HepG2 (cell line): ENCODE measurements at regions not wholly inside any gene's neighbourhood (a gene's known extent, or its start where the extent isn't known, plus 50 kb on each side); places are given as distances from the start of the nearest gene placed in this dataset.

ENCODE experiments used
- ATAC-seq: fragments of 200-7000 bp; cut with Tn5 transposase; 3 replicates; pipeline ENCODE4 v1.9.1; 2020; ENCODE audit warnings: mild to moderate bottlenecking, moderate library complexity
- BruUV-seq: library from RNA; stranded (reverse); fragments of 400-500 nt; replicated peaks from 2 replicates; lab custom pipeline; 2021; lab: Mats Ljungman, UMichigan
- CTCF ChIA-PET: fragments of 300-600 bp; formaldehyde crosslinking; extraction: SDS; loops from one replicate; lab custom pipeline; 2021; ENCODE audit warnings: low total read pairs, inconsistent platforms, low intra/inter-chr PET ratio; lab: Yijun Ruan, JAX
- POLR2A ChIA-PET: fragments of 350-600 bp; sonication (Branson Sonifier 250); formaldehyde crosslinking; loops from one replicate; lab custom pipeline; 2020; ENCODE audit warnings: antibody characterized with exemption, inconsistent platforms; lab: Yijun Ruan, JAX
- DNase-seq: peaks from one replicate; pipeline ENCODE4 v3.0.0-alpha.2; 2015; ENCODE audit warnings: low spot score
- FAIRE-seq: peaks from 3 replicates; lab custom pipeline; 2011; peaks lifted over from hg19 to GRCh38; lab: Jason Lieb, UNC
- H2AFZ ChIP-seq: one replicate; pipeline ENCODE4 v1.6.1; 2011; ENCODE audit warnings: low read length, inconsistent platforms
- H3K27ac ChIP-seq: fragments of 300-600 bp; 3 replicates; pipeline ENCODE4 v1.8.0; 2011; ENCODE audit warnings: mixed run types, mild to moderate bottlenecking, mixed read lengths, low read length, inconsistent platforms; ENCODE audit not compliant: insufficient read depth; ENCODE audit errors: extremely low read length
- H3K27me3 ChIP-seq, 2 experiments: fragments of 200-600 bp in 1 of 2; 2 replicates in 1 of 2; 3 replicates in 1 of 2; pipeline versions ENCODE4 v1.6.0 to v1.8.0; 2011; ENCODE audit warnings: low read length in 2 of 2, mild to moderate bottlenecking in 2 of 2, moderate library complexity in 2 of 2, inconsistent platforms in 1 of 2; ENCODE audit not compliant: insufficient read depth in 2 of 2, control insufficient read depth in 1 of 2
- H3K36me3 ChIP-seq, 2 experiments: fragments of 200-600 bp in 1 of 2; replicated peaks in 1 of 2; 2 replicates in 1 of 2; 3 replicates in 1 of 2; pipeline versions ENCODE4 v1.5.1 to v1.8.0; 2011; ENCODE audit warnings: low read length in 2 of 2, inconsistent platforms in 1 of 2; ENCODE audit not compliant: insufficient read depth in 2 of 2, control insufficient read depth in 1 of 2
- H3K4me1 ChIP-seq: 2 replicates; pipeline ENCODE4 v1.5.1; 2012; ENCODE audit warnings: low read length, inconsistent platforms; ENCODE audit not compliant: insufficient read depth
- H3K4me2 ChIP-seq: 2 replicates; pipeline ENCODE4 v1.6.0; 2011; ENCODE audit warnings: low read depth, low read length, inconsistent platforms
- H3K4me3 ChIP-seq, 3 experiments: fragments of 200-600 bp in 1 of 3; sonication (generic), shearing (Covaris generic) in 1 of 3; replicated peaks in 1 of 3; 2 replicates each; pipeline ENCODE4 v1.5.1; 2011 to 2016; ENCODE audit warnings: low read length in 3 of 3, inconsistent platforms in 2 of 3, low read depth in 2 of 3, mild to moderate bottlenecking in 2 of 3, control low read depth in 1 of 3, mixed read lengths in 1 of 3; ENCODE audit not compliant: insufficient read depth in 1 of 3
- H3K79me2 ChIP-seq: one replicate; pipeline ENCODE4 v1.6.1; 2011; ENCODE audit warnings: low read length, inconsistent platforms; ENCODE audit not compliant: insufficient read depth
- H3K9ac ChIP-seq: 2 replicates; pipeline ENCODE4 v1.6.0; 2011; ENCODE audit warnings: mild to moderate bottlenecking, low read depth, low read length, inconsistent platforms; ENCODE audit not compliant: insufficient read depth
- H3K9me3 ChIP-seq: 2 replicates; pipeline ENCODE4 v1.5.1; 2012; ENCODE audit warnings: mild to moderate bottlenecking, low read length
- H4K20me1 ChIP-seq: 2 replicates; pipeline ENCODE4 v1.6.0; 2011; ENCODE audit warnings: inconsistent platforms, mild to moderate bottlenecking, low read length, moderate library complexity; ENCODE audit not compliant: insufficient read depth
- ARID2 ChIP-seq: sonication (generic); formaldehyde crosslinking; IDR thresholded peaks from 2 replicates; pipeline ENCODE4 v1.8.1; 2022; ENCODE audit warnings: mild to moderate bottlenecking, missing genetic modification reagents, borderline replicate concordance
- BHLHE40 ChIP-seq: IDR thresholded peaks from 2 replicates; pipeline ENCODE4 v1.6.1; 2011; ENCODE audit warnings: low read length, improper control_type of control experiment
- NBN ChIP-seq: fragments of 450-650 bp; conservative IDR thresholded peaks from 2 replicates; pipeline ENCODE4 v1.6.1; 2017
- POLR2AphosphoS2 ChIP-seq: IDR thresholded peaks from 2 replicates; pipeline ENCODE4 v1.6.1; 2011; ENCODE audit warnings: low read depth, low read length, improper control_type of control experiment
- ZNF234 ChIP-seq: sonication (generic); formaldehyde crosslinking; conservative IDR thresholded peaks from 2 replicates; pipeline ENCODE4 v1.5.1; 2020; ENCODE audit warnings: mild to moderate bottlenecking, missing genetic modification reagents
- ZNF3 ChIP-seq: IDR thresholded peaks from 2 replicates; pipeline ENCODE4 v1.7.0; 2017; ENCODE audit warnings: inconsistent platforms
- ZNF460 ChIP-seq: sonication (generic); formaldehyde crosslinking; IDR thresholded peaks from 2 replicates; pipeline ENCODE4 v1.5.1; 2020; ENCODE audit warnings: missing genetic modification reagents, mild to moderate bottlenecking, borderline replicate concordance
- ZNF503 ChIP-seq: sonication (generic); formaldehyde crosslinking; IDR thresholded peaks from 2 replicates; pipeline ENCODE4 v1.4.0; 2020; ENCODE audit warnings: missing genetic modification reagents
- ZNF550 ChIP-seq: sonication (generic); formaldehyde crosslinking; IDR thresholded peaks from 2 replicates; pipeline ENCODE4 v1.4.0; 2020; ENCODE audit warnings: mild to moderate bottlenecking, missing genetic modification reagents, borderline replicate concordance
- ZNF563 ChIP-seq: sonication (generic); formaldehyde crosslinking; IDR thresholded peaks from 2 replicates; pipeline ENCODE4 v1.8.0; 2022; ENCODE audit warnings: mild to moderate bottlenecking, moderate library complexity, missing genetic modification reagents
- ZNF704 ChIP-seq: sonication (generic); formaldehyde crosslinking; IDR thresholded peaks from 2 replicates; pipeline ENCODE4 v1.8.1; 2023; ENCODE audit warnings: mild to moderate bottlenecking, inconsistent platforms, moderate library complexity, missing genetic modification reagents, borderline replicate concordance
- WGBS: methylation state at CpG from one replicate; pipeline ENCODE4 v1.1.6; 2017; ENCODE audit warnings: low lambda C conversion rate; 5-methylcytosine and 5-hydroxymethylcytosine counted together
- in situ Hi-C: cut with HindIII; loops from 2 replicates; pipeline ENCODE4 v1.10.0; 2017; ENCODE audit warnings: low pct_unique_long_range_greater_than_20kb; ENCODE audit not compliant: extremely low pct_ligation_motif_present
- intact Hi-C: fragments of 100-400 bp; cut with micrococcal nuclease; formaldehyde crosslinking; loops from one replicate; pipeline ENCODE4 v1.10.0; 2022; ENCODE audit not compliant: unreplicated experiment

- no peak overlapping the region for H3K4me2 ChIP-seq
- no peaks in the 10 kb centered on the region for H3K79me2 ChIP-seq
- no peaks in the 10 kb centered on the region for H3K4me1 ChIP-seq
- in situ Hi-C loops (no loop called here), intact Hi-C loops (no loop called here)
- ChIA-PET POLR2A (no interaction called here), CTCF (no interaction called here)
- H4K20me1 ChIP-seq = no peaks in the 10 kb centered on the region
- 23% methylated on average over 4 of the region's 4 CpGs for WGBS
- H3K27ac ChIP-seq = no peak overlapping the region
- FAIRE-seq (no peak), DNase-seq (no peak), ATAC-seq (no peak)
- no peak overlapping the region for H3K9ac ChIP-seq
- H3K9me3 ChIP-seq = 0 out of 2 replicates have a peak, but pooled peaks cover under 1% of the 10 kb centered on the region
- no peaks in the 10 kb centered on the region for H3K36me3 ChIP-seq
- BruUV-seq = no TSS peak
- H2AFZ ChIP-seq = no peak overlapping the region
- TF ChIP-seq BHLHE40 (no peak), ZNF704 (CRISPR knock-in tag) (no peak), ARID2 (CRISPR knock-in tag) (no peak), NBN (no peak), ZNF563 (CRISPR knock-in tag) (no peak), ZNF234 (CRISPR knock-in tag) (no peak), ZNF3 (CRISPR knock-in tag) (no peak), ZNF460 (CRISPR knock-in tag) (no peak), POLR2AphosphoS2 (no peak), ZNF550 (CRISPR knock-in tag) (no peak), ZNF503 (CRISPR knock-in tag) (no peak)
- H3K27me3 ChIP-seq = no peaks in the 10 kb centered on the region
- H3K4me3 ChIP-seq = no peak overlapping the region
Measured at GRCh38 chr1:209156991-209157390, 426.5 kb upstream of the CAMK1G start.
